Endodermal cell (in vitro differentiated cells): ENCODE measurements at regions not wholly inside any gene's neighbourhood (a gene's known extent, or its start where the extent isn't known, plus 50 kb on each side); places are given as distances from the start of the nearest gene placed in this dataset.

ENCODE experiments used
- DNase-seq: peaks from one replicate; pipeline ENCODE4 v3.0.0-alpha.2; 2017
- H3K27ac ChIP-seq: 2 replicates; pipeline ENCODE4 v1.5.1; 2013; ENCODE audit warnings: mild to moderate bottlenecking, low read depth, low read length, moderate library complexity
- H3K27me3 ChIP-seq: 2 replicates; pipeline ENCODE4 v1.6.1; 2013; ENCODE audit warnings: mild to moderate bottlenecking, low read length, moderate library complexity; ENCODE audit not compliant: insufficient read depth, control insufficient read depth, poor library complexity, severe bottlenecking
- H3K36me3 ChIP-seq: 2 replicates; pipeline ENCODE4 v1.7.0; 2013; ENCODE audit warnings: mild to moderate bottlenecking, low read length, moderate library complexity; ENCODE audit not compliant: control insufficient read depth, insufficient read depth
- H3K4me1 ChIP-seq: one replicate; pipeline ENCODE4 v1.7.0; 2013; ENCODE audit warnings: low read length; ENCODE audit not compliant: control insufficient read depth, insufficient read depth
- H3K4me3 ChIP-seq: 2 replicates; pipeline ENCODE4 v1.5.1; 2013; ENCODE audit warnings: mild to moderate bottlenecking, low read length, moderate library complexity
- H3K9ac ChIP-seq: 2 replicates; pipeline ENCODE4 v1.6.1; 2013; ENCODE audit warnings: mild to moderate bottlenecking, low read length, moderate library complexity; ENCODE audit not compliant: poor library complexity, severe bottlenecking; ENCODE audit errors: extremely low read depth
- H3K9me3 ChIP-seq: 2 replicates; pipeline ENCODE4 v1.6.1; 2013; ENCODE audit warnings: mild to moderate bottlenecking, low read length, moderate library complexity; ENCODE audit not compliant: control insufficient read depth
- H3K27ac Mint-ChIP-seq: 2 replicates; pipeline ENCODE4 v1.8.0; 2020; ENCODE audit warnings: mixed read lengths
- H3K27me3 Mint-ChIP-seq: 2 replicates; pipeline ENCODE4 v1.8.0; 2021; ENCODE audit warnings: mild to moderate bottlenecking, mixed read lengths; ENCODE audit not compliant: insufficient read depth
- H3K36me3 Mint-ChIP-seq: 2 replicates; pipeline ENCODE4 v1.8.0; 2020; ENCODE audit warnings: low read depth, mixed read lengths
- H3K4me1 Mint-ChIP-seq: 2 replicates; pipeline ENCODE4 v1.8.0; 2020; ENCODE audit warnings: mixed read lengths
- H3K4me3 Mint-ChIP-seq: 2 replicates; pipeline ENCODE4 v1.8.0; 2020; ENCODE audit warnings: mild to moderate bottlenecking, moderate library complexity, mixed read lengths
- H3K9me3 Mint-ChIP-seq: 2 replicates; pipeline ENCODE4 v1.8.0; 2020; ENCODE audit warnings: mild to moderate bottlenecking, mixed read lengths
- CTCF ChIP-seq: fragments of 200-600 bp; sonication (generic); conservative IDR thresholded peaks from 2 replicates; pipeline ENCODE4 v1.5.0; 2021; ENCODE audit warnings: antibody characterized with exemption, mild to moderate bottlenecking
- WGBS, 2 experiments: methylation state at CpG; one replicate each; pipeline versions ENCODE4 v1.1.5 to v1.1.7; 2013; ENCODE audit warnings: missing lambda C conversion rate in 2 of 2, mixed read lengths in 1 of 2; ENCODE audit not compliant: insufficient coverage in 1 of 2, insufficient read length in 1 of 2; 5-methylcytosine and 5-hydroxymethylcytosine counted together

GRCh38 chr16:64311241-64311640 is 810.6 kb downstream of the CDH11 start:
- peaks cover 5% of the 10 kb centered on the region for H3K9me3 ChIP-seq
- Mint-ChIP-seq H3K4me1 (no peaks in the 10 kb centered on the region), H3K4me3 (no peak overlapping the region), H3K9me3 (peaks cover 11% of the 10 kb centered on the region), H3K36me3 (no peaks in the 10 kb centered on the region), H3K27ac (no peak overlapping the region), H3K27me3 (peaks cover 4% of the 10 kb centered on the region)
- H3K36me3 ChIP-seq = no peaks in the 10 kb centered on the region
- H3K27me3 ChIP-seq = no peaks in the 10 kb centered on the region
- no peaks in the 10 kb centered on the region for H3K4me1 ChIP-seq
- no peak for TF ChIP-seq CTCF
- WGBS, 2 experiments = 89% methylated on average over 1 of the region's 1 CpG; no CpG with 5 or more reads in 1 of the 2 experiments
- no peak overlapping the region for H3K27ac ChIP-seq
- no peak overlapping the region for H3K4me3 ChIP-seq
- DNase-seq = no peak
- H3K9ac ChIP-seq = no peak overlapping the region

GRCh38 chr16:64309398-64310110 is 812.3 kb downstream of the CDH11 start:
- Histone ChIP-seq H3K9ac (no peak overlapping the region), H3K4me1 (no peaks in the 10 kb centered on the region), H3K4me3 (no peak overlapping the region), H3K27me3 (no peaks in the 10 kb centered on the region), H3K36me3 (no peaks in the 10 kb centered on the region), H3K9me3 (peaks cover 5% of the 10 kb centered on the region), H3K27ac (no peak overlapping the region)
- DNase-seq = no peak
- Mint-ChIP-seq H3K36me3 (no peaks in the 10 kb centered on the region), H3K9me3 (peaks cover 11% of the 10 kb centered on the region), H3K27ac (no peak overlapping the region), H3K4me3 (no peak overlapping the region), H3K27me3 (peaks cover 4% of the 10 kb centered on the region), H3K4me1 (no peaks in the 10 kb centered on the region)
- TF ChIP-seq CTCF = no peak
- WGBS, 2 experiments = 88 to 94% methylated on average over 2 of the region's 2 CpGs

GRCh38 chr16:64308721-64309120 is 813.1 kb downstream of the CDH11 start:
- WGBS, 2 experiments = 86 to 92% methylated on average over 2 of the region's 3 CpGs
- H3K9ac ChIP-seq = no peak overlapping the region

More at GRCh38 chr16:64308721-64309120, 813.1 kb downstream of the CDH11 start:
- H3K9me3 Mint-ChIP-seq = peaks cover 11% of the 10 kb centered on the region
- Histone ChIP-seq H3K4me3 (no peak overlapping the region), H3K9me3 (peaks cover 5% of the 10 kb centered on the region), H3K36me3 (no peaks in the 10 kb centered on the region), H3K27me3 (no peaks in the 10 kb centered on the region), H3K4me1 (no peaks in the 10 kb centered on the region), H3K27ac (no peak overlapping the region)
- DNase-seq = no peak
- TF ChIP-seq CTCF = no peak
- peaks cover 4% of the 10 kb centered on the region for H3K27me3 Mint-ChIP-seq
- H3K4me1 Mint-ChIP-seq = no peaks in the 10 kb centered on the region
- no peak overlapping the region for H3K4me3 Mint-ChIP-seq
- H3K36me3 Mint-ChIP-seq = no peaks in the 10 kb centered on the region
- no peak overlapping the region for H3K27ac Mint-ChIP-seq
